ENCODE measurements at regions not wholly inside any gene's neighbourhood (a gene's known extent, or its start where the extent isn't known, plus 50 kb on each side); places are given as distances from the start of the nearest gene placed in this dataset.

GRCh38 chr5:45862763-45863162, 166.6 kb upstream of the HCN1 start:
- Histone ChIP-seq H3K4me2 (replicated peaks; ENCODE audit: extremely low read depth, low read length, poor library complexity, severe bottlenecking) (no peak overlapping the region), H3K9me3 (replicated peaks in 1 of 2; ENCODE audit: control insufficient read depth in 1 of 2, insufficient read depth in 1 of 2, low read length in 2 of 2) (peaks cover 10 to 45% of the 10 kb centered on the region in 2 donors), H3K79me2 (ENCODE audit: insufficient read depth, low read length) (no peaks in the 10 kb centered on the region), H4K20me1 (ENCODE audit: insufficient read depth, low read length) (no peaks in the 10 kb centered on the region), H3K27me3 (ENCODE audit: control insufficient read depth in 2 of 2, insufficient read depth in 2 of 2, low read length in 2 of 2) (no peaks in the 10 kb centered on the region), H3K4me3 (replicated peaks in 1 of 3; ENCODE audit: low read depth in 2 of 3, low read length in 3 of 3) (no peak overlapping the region), H3K4me1 (ENCODE audit: control insufficient read depth in 1 of 2, insufficient read depth in 2 of 2, low read length in 2 of 2) (no peaks in the 10 kb centered on the region), H3K9ac (ENCODE audit: insufficient read depth, low read length, poor library complexity, severe bottlenecking) (no peak overlapping the region), H2AFZ (ENCODE audit: insufficient read depth, low read depth, low read length, poor library complexity, severe bottlenecking) (no peak overlapping the region), H3K27ac (ENCODE audit: low read depth in 1 of 2, low read length in 2 of 2) (no peak overlapping the region), H3K36me3 (replicated peaks in 1 of 2; ENCODE audit: control insufficient read depth in 1 of 2, insufficient read depth in 2 of 2, low read length in 2 of 2) (no peaks in the 10 kb centered on the region)
- no peak for TF ChIP-seq CTCF (IDR thresholded peaks at IDR 0.05)
- Mint-ChIP-seq H3K9me3 (peaks cover 4 to 15% (median 9%) of the 10 kb centered on the region in 7 donors), H3K27me3 (ENCODE audit: low read depth in 3 of 3) (no peaks in the 10 kb centered on the region), H3K27ac (no peak overlapping the region), H3K4me1 (no peaks in the 10 kb centered on the region), H3K4me3 (no peak overlapping the region), H3K36me3 (no peaks in the 10 kb centered on the region)
- no peak for DNase-seq
- 40% methylated on average over 1 of the region's 2 CpGs for WGBS (ENCODE audit: insufficient coverage)
- intact Hi-C loops (cut with micrococcal nuclease), result no loop called here

- Histone ChIP-seq H3K4me2 (replicated peaks; ENCODE audit: extremely low read depth, low read length, poor library complexity, severe bottlenecking) (no peak overlapping the region), H3K79me2 (ENCODE audit: insufficient read depth, low read length) (no peaks in the 10 kb centered on the region), H4K20me1 (ENCODE audit: insufficient read depth, low read length) (no peaks in the 10 kb centered on the region), H3K9ac (ENCODE audit: insufficient read depth, low read length, poor library complexity, severe bottlenecking) (no peak overlapping the region), H3K27me3 (ENCODE audit: control insufficient read depth in 2 of 2, insufficient read depth in 2 of 2, low read length in 2 of 2) (no peaks in the 10 kb centered on the region), H3K9me3 (replicated peaks in 1 of 2; ENCODE audit: control insufficient read depth in 1 of 2, insufficient read depth in 1 of 2, low read length in 2 of 2) (peaks cover 14 to 17% of the 10 kb centered on the region in 2 donors), H3K4me1 (ENCODE audit: control insufficient read depth in 1 of 2, insufficient read depth in 2 of 2, low read length in 2 of 2) (no peaks in the 10 kb centered on the region), H3K4me3 (replicated peaks in 1 of 3; ENCODE audit: low read depth in 2 of 3, low read length in 3 of 3) (no peak overlapping the region), H3K36me3 (replicated peaks in 1 of 2; ENCODE audit: control insufficient read depth in 1 of 2, insufficient read depth in 2 of 2, low read length in 2 of 2) (no peaks in the 10 kb centered on the region), H3K27ac (ENCODE audit: low read depth in 1 of 2, low read length in 2 of 2) (no peak overlapping the region), H2AFZ (ENCODE audit: insufficient read depth, low read depth, low read length, poor library complexity, severe bottlenecking) (no peak overlapping the region)
- no peak for DNase-seq
- Mint-ChIP-seq H3K4me3 (no peak overlapping the region), H3K27ac (no peak overlapping the region), H3K27me3 (ENCODE audit: low read depth in 3 of 3) (no peaks in the 10 kb centered on the region), H3K4me1 (no peaks in the 10 kb centered on the region), H3K9me3 (peaks cover 5 to 23% (median 12%) of the 10 kb centered on the region in 7 donors), H3K36me3 (no peaks in the 10 kb centered on the region)
- 80% methylated on average over 1 of the region's 3 CpGs for WGBS (ENCODE audit: insufficient coverage)
- intact Hi-C loops (cut with micrococcal nuclease), result no loop called here
- TF ChIP-seq CTCF (IDR thresholded peaks at IDR 0.05), result no peak
Observed at GRCh38 chr5:45847877-45848276, 151.7 kb upstream of the HCN1 start.

Measured in CD14-positive monocyte (primary cell).